Right lobe of liver (tissue), 6 donors: ENCODE measurements at regions not wholly inside any gene's neighbourhood (a gene's known extent, or its start where the extent isn't known, plus 50 kb on each side); places are given as distances from the start of the nearest gene placed in this dataset.

Source experiments
- ATAC-seq, 4 donors: fragments of 200-7000 bp; cut with Tn5 transposase; one replicate each; pipeline ENCODE4 v1.9.1; 2020; ENCODE audit warnings: mild to moderate bottlenecking in 4 of 4, moderate library complexity in 4 of 4
- DNase-seq, 3 donors: peaks; one replicate each; pipeline ENCODE4 v3.0.0-alpha.2; 2020
- H3K27ac ChIP-seq, 3 donors: fragments of 200-600 bp; one replicate each; pipeline ENCODE4 v1.8.0; 2022
- H3K27me3 ChIP-seq, 2 donors: fragments of 200-600 bp; one replicate each; pipeline ENCODE4 v1.8.0; 2022
- H3K36me3 ChIP-seq, 4 donors: fragments of 200-600 bp; sonication (generic) in 1 of 4; one replicate each; pipeline versions ENCODE4 v1.5.1 to v1.8.0; 2017 to 2022; ENCODE audit warnings: control low read depth in 1 of 4
- H3K4me1 ChIP-seq, 4 donors: fragments of 200-600 bp; sonication (generic) in 1 of 4; one replicate each; pipeline versions ENCODE4 v1.5.1 to v1.8.0; 2017 to 2022; ENCODE audit warnings: control low read depth in 1 of 4
- H3K4me3 ChIP-seq, 3 donors: fragments of 200-600 bp; one replicate each; pipeline ENCODE4 v1.8.0; 2022
- H3K9me3 ChIP-seq, 4 donors: fragments of 200-600 bp; sonication (generic) in 1 of 4; one replicate each; pipeline versions ENCODE4 v1.5.1 to v1.8.0; 2017 to 2022; ENCODE audit warnings: control low read depth in 1 of 4
- CTCF ChIP-seq, 4 donors: fragments of 200-600 bp in 3 of 4; fragments of 450-650 bp in 1 of 4; IDR thresholded peaks; one replicate each; pipeline versions ENCODE4 v1.5.1 to v1.8.0; 2016 to 2022; ENCODE audit warnings: antibody characterized with exemption in 4 of 4, mild to moderate bottlenecking in 2 of 4
- POLR2A ChIP-seq: fragments of 450-650 bp; IDR thresholded peaks from one replicate; pipeline ENCODE4 v1.6.1; 2017; ENCODE audit warnings: antibody characterized with exemption, mild to moderate bottlenecking
- WGBS: methylation state at CpG from one replicate; pipeline ENCODE4 v1.1.6; 2018; ENCODE audit warnings: low coverage, low lambda C conversion rate; ENCODE audit not compliant: insufficient coverage; ENCODE audit errors: missing lambda C conversion rate; 5-methylcytosine and 5-hydroxymethylcytosine counted together
- intact Hi-C, 2 donors: fragments of 100-400 bp; cut with DNase I; formaldehyde crosslinking; loops; one replicate each; pipeline versions ENCODE4 v1.11.2 to v1.14.1; 2022
- donor health status: DM: no; HTN: yes; CAD: no.
- donor health status: DM: no; HTN: no; CAD: no.
- donor health status: DM: no; HTN: no; CAD: no.
- donor health status: DM: no; HTN: yes; CAD: no.
- donor health status: DM: no; HTN: yes; CAD: no.

DNA sequence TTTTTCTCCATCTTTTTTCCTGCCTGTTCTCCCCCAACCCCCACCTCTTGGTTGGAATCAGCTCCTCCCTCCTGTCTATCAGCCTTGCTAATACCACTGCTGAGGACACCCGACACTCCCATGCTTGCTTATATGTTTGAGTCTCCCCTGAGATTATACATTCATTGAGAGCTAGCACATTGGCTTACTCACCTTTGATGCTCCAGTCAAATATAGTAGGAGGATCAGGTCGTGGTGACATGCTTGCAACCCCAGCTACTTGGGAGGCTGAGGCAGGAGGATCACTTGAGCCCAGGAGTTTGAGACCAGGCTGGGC, 91.5 kb upstream of the CCBE1 start:
- no peaks in the 10 kb centered on the region for H3K27me3 ChIP-seq
- intact Hi-C loops = no loop called here
- H3K9me3 ChIP-seq = no peaks in the 10 kb centered on the region
- no peak for TF ChIP-seq CTCF (IDR thresholded peaks at IDR 0.05)
- TF ChIP-seq POLR2A = no peak
- H3K27ac ChIP-seq = no peak overlapping the region
- H3K4me1 ChIP-seq = no peaks in the 10 kb centered on the region
- ATAC-seq (no peak), DNase-seq (no peak)
- 47% methylated on average over 2 of the region's 2 CpGs for WGBS
- no peaks in the 10 kb centered on the region for H3K36me3 ChIP-seq
- no peak overlapping the region for H3K4me3 ChIP-seq

GRCh38 chr18:59787998-59788790, 91.0 kb upstream of the CCBE1 start:
- Histone ChIP-seq H3K4me3 (no peak overlapping the region), H3K27ac (no peak overlapping the region), H3K4me1 (no peaks in the 10 kb centered on the region), H3K9me3 (no peaks in the 10 kb centered on the region), H3K36me3 (no peaks in the 10 kb centered on the region), H3K27me3 (no peaks in the 10 kb centered on the region)
- WGBS = 42% methylated on average over 11 of the region's 13 CpGs
- ATAC-seq (no peak), DNase-seq (no peak)
- TF ChIP-seq CTCF (IDR thresholded peaks at IDR 0.05) = no peak
- no peak for TF ChIP-seq POLR2A
- intact Hi-C loops = no loop called here

- DNase-seq (no peak), ATAC-seq (no peak)
- Histone ChIP-seq H3K27ac (no peak overlapping the region), H3K27me3 (no peaks in the 10 kb centered on the region), H3K9me3 (no peaks in the 10 kb centered on the region), H3K36me3 (no peaks in the 10 kb centered on the region), H3K4me3 (no peak overlapping the region), H3K4me1 (no peaks in the 10 kb centered on the region)
- intact Hi-C loops = no loop called here
- no peak for TF ChIP-seq POLR2A
- TF ChIP-seq CTCF (IDR thresholded peaks at IDR 0.05) = no peak
- 51% methylated on average over 3 of the region's 3 CpGs for WGBS
Observed at GRCh38 chr18:59784694-59785093, 87.5 kb upstream of the CCBE1 start.

DNA sequence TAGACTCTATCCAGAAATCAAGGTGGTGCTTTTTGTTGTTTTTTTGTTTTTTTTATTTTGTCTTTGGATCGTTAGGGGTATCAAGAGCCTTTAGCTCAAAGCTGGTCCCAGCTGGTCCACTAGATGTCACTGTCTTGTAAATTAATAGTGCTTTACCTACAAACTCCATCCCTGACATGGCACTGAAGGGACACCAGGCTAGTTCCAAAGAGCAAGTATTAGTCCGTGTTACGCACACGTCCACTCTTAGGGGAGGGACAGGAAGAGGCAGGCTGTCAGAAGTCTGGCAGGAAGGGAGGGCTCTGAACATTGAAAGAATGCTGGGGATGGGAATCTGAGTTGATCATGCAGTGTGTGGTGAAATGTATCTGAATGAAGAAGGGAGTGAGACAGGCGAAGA, 85.9 kb upstream of the CCBE1 start:
- Histone ChIP-seq H3K27me3 (no peaks in the 10 kb centered on the region), H3K9me3 (no peaks in the 10 kb centered on the region), H3K27ac (no peak overlapping the region), H3K4me1 (no peaks in the 10 kb centered on the region), H3K4me3 (no peak overlapping the region), H3K36me3 (no peaks in the 10 kb centered on the region)
- 22% methylated on average over 5 of the region's 5 CpGs for WGBS
- intact Hi-C loops = no loop called here
- ATAC-seq (peak; percentile 44 to 81 (median 67)), DNase-seq (no peak)
- no peak for TF ChIP-seq POLR2A
- TF ChIP-seq CTCF (IDR thresholded peaks at IDR 0.05) = peak; percentile 27 to 51 (median 34)
